COLO668 (cell line): ENCODE measurements at regions not wholly inside any gene's neighbourhood (a gene's known extent, or its start where the extent isn't known, plus 50 kb on each side); places are given as distances from the start of the nearest gene placed in this dataset.

Experiments used
- DNase-seq: peaks from one replicate; lab custom pipeline; 2025; ENCODE audit not compliant: unreplicated experiment; lab: John Stamatoyannopoulos, UW

DNA sequence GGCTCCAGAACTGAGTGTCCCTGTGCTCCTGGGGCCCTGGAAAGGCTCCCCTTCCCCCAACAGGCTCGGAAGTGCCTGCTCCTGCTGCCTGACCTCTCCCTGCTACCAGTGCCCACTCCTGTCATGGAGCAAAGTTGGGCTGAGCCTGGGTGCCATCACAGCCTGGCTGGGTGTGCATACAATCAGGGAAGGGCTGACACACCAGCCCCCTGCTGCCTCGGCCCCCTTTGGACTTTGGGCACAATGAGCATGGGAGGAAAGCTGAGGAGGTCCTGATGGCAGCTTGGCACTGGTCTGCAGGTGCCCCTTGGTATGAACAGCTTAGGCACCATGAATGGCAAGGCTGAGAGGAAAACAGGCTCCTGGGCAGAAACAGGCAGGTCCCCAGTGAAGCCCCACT is 405.0 kb downstream of the PID1 start:
- DNase-seq = no peak

GRCh38 chr2:228864131-228864530 is 407.0 kb downstream of the PID1 start:
- no peak for DNase-seq

DNA sequence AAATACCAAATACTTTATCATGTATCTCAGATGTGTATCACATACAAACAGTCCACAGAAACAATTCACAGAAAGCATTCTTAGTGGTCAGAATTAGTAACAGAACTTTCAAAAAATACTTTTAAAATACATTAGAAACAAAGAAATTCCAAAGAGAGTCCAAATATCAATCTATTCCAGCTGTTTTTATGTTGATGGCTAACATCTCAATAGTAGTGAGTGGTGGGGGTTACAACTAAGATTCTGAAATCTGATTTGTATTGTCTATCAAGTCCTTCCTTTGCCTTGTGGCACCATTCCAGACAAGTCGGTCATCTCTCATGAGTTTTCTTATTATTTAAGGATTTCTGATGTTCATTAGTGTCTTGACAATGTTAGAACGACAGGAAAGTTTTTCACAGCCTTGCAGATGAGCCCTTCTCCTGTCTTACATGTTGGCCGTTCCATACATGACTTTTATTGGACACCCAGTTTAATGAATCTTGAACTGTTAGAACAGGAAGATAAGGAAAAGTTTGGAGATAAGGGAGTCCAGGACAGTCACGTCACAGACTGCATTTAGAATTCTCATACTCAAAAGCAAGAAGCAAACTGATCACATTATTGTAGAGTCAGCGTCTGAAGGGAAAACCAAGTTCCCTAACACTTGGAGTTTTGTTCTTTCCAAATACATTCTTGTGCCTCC is 410.3 kb downstream of the PID1 start:
- DNase-seq = no peak

GRCh38 chr2:228853151-228853550 is 417.9 kb downstream of the PID1 start:
- DNase-seq = no peak

GRCh38 chr2:228848638-228849037 is 422.4 kb downstream of the PID1 start:
- DNase-seq = no peak

GRCh38 chr2:228847684-228848083 is 423.4 kb downstream of the PID1 start:
- no peak for DNase-seq

DNA sequence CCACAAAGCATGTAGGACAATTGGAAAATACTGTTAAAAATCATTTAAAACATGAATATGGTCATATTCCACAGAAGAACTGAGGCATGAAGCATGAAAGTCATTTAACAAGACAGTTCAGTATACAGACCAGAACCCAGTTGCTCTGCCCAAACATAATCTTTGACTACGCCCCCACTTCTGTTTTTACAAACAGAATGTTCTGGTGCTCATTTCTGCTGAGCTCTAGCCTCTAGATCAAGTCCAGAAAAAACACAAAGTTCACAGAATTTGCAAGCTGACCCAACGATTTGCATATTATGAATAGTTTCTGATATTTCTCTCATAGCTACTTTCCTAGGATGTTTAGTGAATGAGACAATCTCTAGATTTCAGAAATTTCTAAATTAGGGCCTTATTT is 424.9 kb downstream of the PID1 start:
- no peak for DNase-seq

DNA sequence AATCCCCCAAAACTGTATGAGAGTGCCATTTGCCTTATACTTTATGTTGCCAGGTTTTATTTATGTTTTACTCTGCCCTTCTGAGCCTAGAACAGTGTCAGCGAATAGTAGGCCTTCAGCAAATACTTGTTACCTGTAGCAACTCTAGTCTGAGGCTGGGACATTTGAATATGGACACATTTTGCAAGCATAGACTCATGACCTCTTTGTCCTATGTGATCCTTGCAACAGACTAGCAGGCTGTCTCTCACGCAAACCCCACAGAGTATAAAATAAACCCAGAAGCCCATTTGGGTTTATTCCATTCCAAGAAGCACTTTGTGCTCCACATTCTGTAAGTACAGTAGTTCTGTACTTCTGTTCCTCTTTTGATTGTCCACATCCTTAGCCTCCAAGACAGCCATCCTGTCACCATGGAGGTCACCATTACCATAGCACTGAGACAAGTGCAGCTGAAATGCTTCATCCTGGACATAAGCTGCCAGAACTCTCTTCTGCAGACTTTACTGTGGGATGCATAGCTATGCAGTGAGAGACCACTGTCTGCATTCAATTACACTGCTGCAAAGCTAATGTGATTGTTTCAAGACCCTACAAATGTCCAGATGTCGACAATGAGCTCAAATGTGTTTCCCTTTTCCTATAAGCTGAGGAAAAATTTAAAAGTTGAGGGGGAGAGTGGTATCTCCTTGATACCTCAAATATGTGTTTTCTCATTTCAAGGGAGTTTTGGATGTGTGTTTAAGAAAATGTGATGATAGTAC is 425.7 kb downstream of the PID1 start:
- DNase-seq = no peak

GRCh38 chr2:228841877-228842276 is 429.2 kb downstream of the PID1 start:
- DNase-seq = peak; percentile 12

GRCh38 chr2:228841475-228841874 is 429.6 kb downstream of the PID1 start:
- DNase-seq = no peak

DNA sequence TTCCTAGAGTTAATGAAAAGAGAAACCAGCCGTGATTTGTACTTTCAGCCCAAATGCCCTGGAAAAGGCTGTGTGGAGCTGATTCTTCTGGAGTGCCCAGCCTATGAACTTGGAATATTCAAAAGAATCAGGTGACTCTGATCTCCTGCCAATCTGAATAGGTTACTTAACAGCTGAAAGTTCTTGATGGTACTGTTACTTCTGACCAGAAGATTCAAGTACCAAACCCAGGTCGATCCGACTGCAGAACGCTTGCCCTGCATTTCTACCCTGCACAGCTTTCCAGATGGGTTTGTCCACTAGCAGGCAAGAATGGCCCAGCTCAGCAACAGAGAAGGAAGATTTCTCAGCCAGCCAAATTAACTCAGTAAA is 430.4 kb downstream of the PID1 start:
- DNase-seq = no peak

DNA sequence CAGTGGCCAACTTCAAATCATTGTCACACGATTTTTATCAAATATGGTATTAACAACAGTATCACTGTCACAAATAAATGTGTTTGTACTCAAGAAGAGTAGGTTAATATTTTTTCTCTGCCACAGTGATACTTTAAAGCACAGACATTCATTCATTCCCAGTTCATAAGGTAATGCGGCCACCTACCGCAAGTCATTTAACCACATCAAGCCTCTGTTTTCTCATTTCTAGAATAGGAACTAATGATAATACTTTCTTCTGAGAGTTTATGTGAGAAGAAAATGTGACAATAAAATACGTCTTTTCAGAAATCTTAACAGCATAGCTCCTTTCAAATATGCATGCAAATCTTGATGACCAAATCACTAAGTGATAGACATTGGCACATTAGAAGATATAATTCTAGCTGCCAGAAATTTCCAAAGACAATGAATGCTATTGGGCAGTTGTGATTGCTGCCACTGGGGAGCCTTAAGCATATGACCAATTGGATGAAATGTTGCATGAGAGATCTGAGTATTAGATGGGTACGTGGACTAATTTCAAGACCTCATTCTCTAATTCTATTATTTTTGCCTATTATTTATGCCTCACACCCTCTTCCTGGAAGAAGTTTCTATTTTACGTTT is 430.9 kb downstream of the PID1 start:
- DNase-seq = no peak

DNA sequence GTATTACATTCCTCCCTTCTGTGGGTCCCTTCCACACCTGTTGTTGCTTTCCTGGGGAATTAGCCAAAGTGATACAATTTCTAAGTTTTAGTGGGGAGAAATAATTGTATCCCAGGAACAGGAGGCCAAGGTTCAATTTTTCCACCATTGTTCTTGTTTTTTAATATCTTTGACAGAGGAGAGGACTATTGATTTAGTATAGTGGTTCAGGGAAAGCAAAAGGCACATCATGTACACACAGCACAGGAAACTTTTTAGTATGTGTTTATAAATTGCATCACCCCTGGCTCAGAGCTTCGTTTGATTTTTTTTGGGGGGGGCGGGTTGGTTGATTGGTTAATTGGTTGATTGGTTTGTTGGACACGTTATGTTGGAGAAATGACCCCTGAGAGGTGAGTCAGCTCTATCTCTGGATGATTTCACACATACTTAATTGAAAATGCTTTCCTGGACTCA is 431.6 kb downstream of the PID1 start:
- DNase-seq = no peak

DNA sequence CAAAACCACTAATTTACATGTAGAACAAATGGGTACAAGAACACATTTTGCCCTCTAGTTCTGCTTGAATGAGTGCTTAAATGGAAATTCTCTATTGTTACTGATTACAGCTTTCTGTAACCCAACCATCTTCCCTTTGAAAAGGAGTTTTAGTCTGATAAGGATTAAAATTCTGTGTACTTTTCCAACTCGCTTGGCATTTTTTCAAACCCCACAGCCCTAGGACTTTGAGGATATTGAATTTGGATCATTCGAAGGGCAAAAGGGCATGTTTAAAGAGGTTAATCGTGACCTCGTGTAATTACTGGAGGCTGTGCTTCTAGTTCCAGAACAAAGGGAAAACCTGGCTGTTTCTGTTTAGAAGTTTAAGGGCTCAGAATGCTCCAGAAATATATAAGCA is 432.3 kb downstream of the PID1 start:
- no peak for DNase-seq

DNA sequence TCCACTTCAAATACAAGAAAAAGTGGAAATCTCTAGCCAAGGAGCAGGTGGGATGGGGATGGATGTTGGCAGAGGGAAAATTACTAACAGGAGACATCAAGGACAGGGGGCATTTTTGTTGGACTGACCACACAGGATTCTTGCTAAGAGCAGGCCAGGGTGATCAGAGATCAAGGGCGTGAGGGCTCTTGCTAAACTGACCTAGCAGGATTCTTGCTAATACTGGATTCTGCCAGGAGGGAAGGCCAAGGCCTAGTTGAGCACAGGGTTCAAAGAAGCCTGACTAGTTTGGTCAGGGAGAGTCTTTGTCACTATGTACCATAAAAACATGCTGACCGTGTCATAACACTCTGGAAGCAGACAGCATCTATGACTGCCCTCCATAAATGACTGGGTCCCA is 442.7 kb downstream of the PID1 start:
- no peak for DNase-seq

DNA sequence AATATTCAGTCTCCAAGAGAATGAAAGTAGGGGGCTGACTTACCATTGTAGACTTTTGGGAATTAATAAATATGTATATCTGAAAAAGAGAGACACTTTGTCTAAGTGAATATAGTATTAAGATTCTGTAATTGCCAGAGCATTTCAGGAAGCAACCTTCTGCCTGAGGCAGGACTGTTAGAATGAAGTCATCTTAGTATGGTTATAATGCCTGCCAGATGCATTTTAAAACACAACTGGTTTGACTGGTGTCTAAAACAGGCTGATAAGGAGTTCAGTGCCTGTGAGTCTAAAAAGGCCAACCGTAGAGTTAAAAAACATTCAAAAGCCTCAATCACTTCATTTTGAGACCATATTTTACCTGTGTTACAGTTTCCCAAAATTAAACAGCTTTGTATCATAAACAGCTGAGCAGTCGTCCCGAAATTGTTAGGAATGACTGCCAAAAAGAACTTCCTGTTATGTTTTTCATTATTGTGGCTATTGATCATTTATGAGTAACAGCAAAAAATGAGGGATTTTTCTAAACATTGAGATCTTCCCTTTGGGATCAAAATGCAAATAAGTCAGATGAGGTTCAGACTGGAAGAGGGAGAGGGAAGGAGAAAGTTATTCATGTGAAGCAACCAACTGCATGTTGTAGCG is 443.9 kb downstream of the PID1 start:
- no peak for DNase-seq

- DNase-seq = no peak
Observed at GRCh38 chr2:228819701-228820100, 451.4 kb downstream of the PID1 start.

DNA sequence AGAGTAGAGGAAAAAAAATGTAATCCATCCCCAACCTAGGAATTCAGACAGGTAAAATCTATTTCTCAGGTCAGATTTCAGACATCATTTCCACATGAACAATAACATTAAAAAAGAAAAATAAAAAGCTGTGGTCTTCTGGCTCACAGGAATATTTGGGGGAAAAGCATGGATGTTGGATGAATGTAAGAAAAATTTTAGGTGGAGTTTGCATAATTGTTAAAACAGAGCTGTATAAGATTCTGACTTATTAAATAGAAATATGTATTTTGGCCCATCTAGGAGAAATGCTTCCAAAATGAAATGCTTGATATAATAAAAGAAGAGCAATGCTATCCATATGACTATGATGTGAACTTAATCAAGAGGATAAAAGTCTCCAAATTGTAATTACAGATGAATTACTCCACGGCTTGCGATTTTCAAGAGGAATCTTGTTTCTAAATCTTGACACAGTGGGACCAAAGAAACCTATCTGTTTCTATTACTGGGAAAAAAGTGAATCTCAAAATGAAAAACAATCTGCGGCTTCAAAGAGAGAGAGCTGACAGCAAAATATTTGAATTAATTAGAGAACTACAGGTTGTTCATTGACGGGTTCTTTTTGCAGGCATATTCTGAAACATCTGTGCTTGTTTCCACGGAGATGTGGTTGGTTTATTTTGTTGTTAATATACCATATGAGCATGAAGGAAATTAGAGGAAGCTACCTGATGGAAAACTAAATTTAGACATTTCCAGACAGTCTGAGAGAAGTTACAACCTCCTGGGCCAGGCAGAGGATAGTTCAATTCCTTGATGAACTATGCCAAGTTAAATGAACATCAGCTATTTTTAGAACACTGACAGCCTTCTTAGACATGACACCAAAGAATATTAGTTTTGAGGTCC is 468.7 kb downstream of the PID1 start:
- DNase-seq = no peak

DNA sequence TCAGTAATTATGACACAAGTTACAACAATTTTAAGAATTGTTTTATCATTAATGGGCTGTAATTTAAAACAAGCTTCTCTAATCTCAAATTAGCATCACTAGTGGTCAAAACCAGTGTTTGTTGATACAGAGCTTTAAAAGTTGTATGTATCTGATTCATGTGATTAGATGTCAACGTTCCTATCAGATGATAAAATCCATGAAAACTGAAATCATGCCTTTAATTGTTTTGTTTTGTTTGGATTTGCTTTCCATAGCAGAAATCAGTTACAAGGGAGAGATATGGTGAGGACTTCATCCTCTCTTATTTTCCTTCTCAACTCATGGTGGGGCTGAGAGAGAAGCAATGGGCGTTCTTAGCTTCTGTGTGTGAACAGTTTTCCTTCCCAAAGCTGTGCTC is 469.6 kb downstream of the PID1 start:
- no peak for DNase-seq

DNA sequence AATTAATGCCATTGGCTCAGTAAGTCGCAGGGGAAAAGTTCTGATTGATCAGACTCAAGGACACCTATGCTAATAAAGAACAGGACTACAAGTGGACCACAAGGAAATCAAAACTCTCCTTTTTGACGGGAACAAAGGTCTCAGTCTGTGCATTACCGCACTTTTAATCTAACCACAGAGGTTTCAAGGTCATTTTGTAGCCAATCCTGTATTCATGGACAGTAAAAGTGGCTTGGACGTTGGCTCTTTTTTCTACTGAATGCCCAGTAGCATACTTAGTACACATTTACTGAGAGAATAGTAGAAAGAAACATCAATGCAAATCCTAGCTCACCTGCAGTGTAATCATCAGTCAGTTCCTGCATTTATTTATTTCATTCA is 471.9 kb downstream of the PID1 start:
- DNase-seq = no peak
